Ascending aorta (tissue), 2 donors: ENCODE measurements at regions not wholly inside any gene's neighbourhood (a gene's known extent, or its start where the extent isn't known, plus 50 kb on each side); places are given as distances from the start of the nearest gene placed in this dataset.
"Not testable (repeated sequence)": the region's sequence is repeated elsewhere in the genome, so short reads cannot be mapped to it uniquely, and the experiment has no call there.

Experiments
- DNase-seq, 2 donors: peaks; one replicate each; pipeline ENCODE4 v3.0.0-alpha.2; 2019; ENCODE audit warnings: low spot score in 2 of 2
- H3K27ac ChIP-seq, 2 donors: fragments of 200-600 bp; sonication (generic); one replicate each; pipeline ENCODE4 v1.5.1; 2016 to 2017; ENCODE audit warnings: mild to moderate bottlenecking in 1 of 2
- H3K27me3 ChIP-seq: fragments of 200-600 bp; sonication (generic); one replicate; pipeline ENCODE4 v1.5.1; 2017
- H3K36me3 ChIP-seq, 2 donors: fragments of 200-600 bp; sonication (generic); one replicate each; pipeline ENCODE4 v1.5.1; 2016
- H3K4me1 ChIP-seq, 2 donors: fragments of 200-600 bp; sonication (generic); one replicate each; pipeline ENCODE4 v1.5.1; 2016 to 2017; ENCODE audit warnings: mild to moderate bottlenecking in 1 of 2
- H3K4me3 ChIP-seq, 2 donors: fragments of 200-600 bp; sonication (generic); one replicate each; pipeline ENCODE4 v1.5.1; 2016 to 2017; ENCODE audit warnings: mild to moderate bottlenecking in 1 of 2
- H3K9me3 ChIP-seq, 2 donors: fragments of 200-600 bp; sonication (generic); one replicate each; pipeline ENCODE4 v1.5.1; 2016
- intact Hi-C: fragments of 100-400 bp; cut with DNase I; formaldehyde crosslinking; loops from one replicate; pipeline ENCODE4 v1.15.1; 2023
- TF ChIP-seq, protein P1 (sequence below), 3 experiments: fragments of 200-600 bp in 2 of 3; fragments of 450-650 bp in 1 of 3; sonication (generic) in 2 of 3; IDR thresholded peaks; one replicate each; pipeline ENCODE4 v1.5.1; 2016 to 2019; ENCODE audit warnings: antibody characterized with exemption in 3 of 3, mild to moderate bottlenecking in 1 of 3, moderate library complexity in 1 of 3

DNA sequence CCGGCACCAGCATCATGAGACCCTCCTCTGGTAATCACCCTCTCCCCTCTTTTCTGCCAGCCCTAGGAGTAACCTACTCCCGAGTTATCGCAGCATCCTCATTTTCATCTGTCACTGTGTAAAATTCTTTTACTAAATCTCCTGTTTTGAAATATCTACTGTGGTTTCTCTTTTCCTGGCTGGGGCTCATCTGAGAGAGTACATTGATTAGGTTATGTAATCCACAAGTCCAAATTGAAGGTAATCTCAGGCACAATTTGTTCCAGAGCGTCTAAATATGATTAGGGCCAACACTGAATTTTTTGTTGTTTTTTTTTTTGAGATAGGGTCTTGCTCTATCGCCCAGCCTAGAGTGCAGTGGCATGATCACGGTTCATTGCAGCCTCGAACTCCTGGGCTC lies 142.4 kb downstream of the SMIM20 start:
- Histone ChIP-seq H3K27ac (no peak overlapping the region), H3K9me3 (no peaks in the 10 kb centered on the region), H3K4me1 (peaks cover 4 to 6% of the 10 kb centered on the region in 2 donors), H3K27me3 (no peaks in the 10 kb centered on the region), H3K4me3 (no peak overlapping the region), H3K36me3 (no peaks in the 10 kb centered on the region)
- intact Hi-C loops, result no loop called here
- TF ChIP-seq, protein P1, sequence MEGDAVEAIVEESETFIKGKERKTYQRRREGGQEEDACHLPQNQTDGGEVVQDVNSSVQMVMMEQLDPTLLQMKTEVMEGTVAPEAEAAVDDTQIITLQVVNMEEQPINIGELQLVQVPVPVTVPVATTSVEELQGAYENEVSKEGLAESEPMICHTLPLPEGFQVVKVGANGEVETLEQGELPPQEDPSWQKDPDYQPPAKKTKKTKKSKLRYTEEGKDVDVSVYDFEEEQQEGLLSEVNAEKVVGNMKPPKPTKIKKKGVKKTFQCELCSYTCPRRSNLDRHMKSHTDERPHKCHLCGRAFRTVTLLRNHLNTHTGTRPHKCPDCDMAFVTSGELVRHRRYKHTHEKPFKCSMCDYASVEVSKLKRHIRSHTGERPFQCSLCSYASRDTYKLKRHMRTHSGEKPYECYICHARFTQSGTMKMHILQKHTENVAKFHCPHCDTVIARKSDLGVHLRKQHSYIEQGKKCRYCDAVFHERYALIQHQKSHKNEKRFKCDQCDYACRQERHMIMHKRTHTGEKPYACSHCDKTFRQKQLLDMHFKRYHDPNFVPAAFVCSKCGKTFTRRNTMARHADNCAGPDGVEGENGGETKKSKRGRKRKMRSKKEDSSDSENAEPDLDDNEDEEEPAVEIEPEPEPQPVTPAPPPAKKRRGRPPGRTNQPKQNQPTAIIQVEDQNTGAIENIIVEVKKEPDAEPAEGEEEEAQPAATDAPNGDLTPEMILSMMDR (IDR thresholded peaks at IDR 0.05), result no peak
- no peak for DNase-seq

GRCh38 chr4:26057839-26058238 lies 143.8 kb downstream of the SMIM20 start:
- H3K4me1 ChIP-seq, intact Hi-C loops: not testable (repeated sequence)
- DNase-seq, result peak in 1 of 2 donors; percentile 18

DNA sequence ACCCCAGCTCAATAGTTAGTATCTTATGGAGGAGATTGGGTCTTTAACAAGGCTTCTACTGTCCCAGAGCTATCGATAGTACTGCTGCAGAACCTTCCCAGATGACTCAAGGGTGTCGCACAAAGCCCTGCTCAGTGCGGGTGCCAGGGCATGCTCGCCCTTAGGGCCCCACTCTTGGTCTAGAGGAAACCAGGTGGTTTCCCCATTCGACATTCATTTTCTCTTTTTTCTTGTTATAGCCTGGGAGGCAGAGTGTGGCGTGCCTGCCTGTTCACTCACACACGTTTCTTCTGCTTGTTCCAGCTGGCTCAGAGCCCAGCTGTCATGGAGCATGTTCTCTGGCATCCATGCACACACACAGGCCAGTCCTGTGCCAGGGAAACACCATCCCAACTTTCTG lies 144.5 kb downstream of the SMIM20 start:
- Histone ChIP-seq H3K4me1 (peaks cover 4 to 6% of the 10 kb centered on the region in 2 donors), H3K27me3 (no peaks in the 10 kb centered on the region), H3K9me3 (no peaks in the 10 kb centered on the region), H3K36me3 (no peaks in the 10 kb centered on the region), H3K4me3 (no peak overlapping the region), H3K27ac (no peak overlapping the region)
- DNase-seq, result peak in 1 of 2 donors; percentile 66
- intact Hi-C loops, result no loop called here
- TF ChIP-seq, protein P1 (IDR thresholded peaks at IDR 0.05), result no peak

More at GRCh38 chr4:26057839-26058238, 143.8 kb downstream of the SMIM20 start:
- H3K27ac ChIP-seq, H3K9me3 ChIP-seq, H3K36me3 ChIP-seq, H3K27me3 ChIP-seq, H3K4me3 ChIP-seq: not testable (repeated sequence)

DNA sequence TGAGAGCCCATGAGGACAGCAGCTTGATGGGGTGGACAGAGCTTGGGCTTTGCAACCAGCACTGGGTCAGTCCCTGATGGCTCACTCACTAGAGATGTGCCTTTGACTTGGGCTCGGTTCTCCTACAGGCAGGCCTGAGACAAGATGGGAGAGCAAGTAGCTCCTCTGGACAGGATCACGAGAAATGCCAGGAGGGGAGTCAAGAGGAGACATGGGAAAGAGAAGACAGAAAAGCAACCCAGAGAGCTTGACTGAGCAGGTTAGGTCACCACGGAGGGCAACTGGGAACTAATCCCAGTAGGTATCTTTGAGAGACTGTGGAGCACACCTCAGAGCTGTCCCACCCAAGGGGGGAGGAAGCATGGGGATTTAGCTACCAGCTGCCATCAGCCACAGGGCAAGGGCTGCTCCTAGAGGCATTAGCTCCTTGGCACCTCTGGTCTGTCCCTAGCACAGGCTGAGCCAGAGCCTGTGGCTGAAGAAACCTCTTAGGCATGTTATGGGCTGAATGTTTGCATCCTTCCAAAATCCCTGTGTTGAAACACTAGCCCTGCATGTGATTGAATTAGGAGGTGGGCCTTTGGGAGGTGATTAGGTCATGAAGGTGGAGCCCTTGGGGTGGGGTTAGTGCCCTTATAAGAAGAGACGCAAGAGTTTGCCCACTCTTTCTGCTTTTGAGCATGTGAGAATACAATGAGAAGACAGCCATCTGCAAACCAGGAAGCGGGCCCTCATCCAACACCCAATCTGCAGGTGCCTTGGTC lies 145.6 kb downstream of the SMIM20 start:
- no peak overlapping the region for H3K4me3 ChIP-seq
- H3K4me1 ChIP-seq, result peaks cover 4 to 6% of the 10 kb centered on the region in 2 donors
- intact Hi-C loops, result no loop called here
- no peak overlapping the region for H3K27ac ChIP-seq
- H3K36me3 ChIP-seq, result no peaks in the 10 kb centered on the region
- no peaks in the 10 kb centered on the region for H3K27me3 ChIP-seq
- DNase-seq, result peak in 1 of 2 donors; percentile 53
- TF ChIP-seq, protein P1 (IDR thresholded peaks at IDR 0.05), result no peak
- no peaks in the 10 kb centered on the region for H3K9me3 ChIP-seq

GRCh38 chr4:26060286-26060685 lies 146.3 kb downstream of the SMIM20 start:
- no peak overlapping the region for H3K27ac ChIP-seq
- intact Hi-C loops, result no loop called here
- peaks cover 4 to 6% of the 10 kb centered on the region in 2 donors for H3K4me1 ChIP-seq
- no peak overlapping the region for H3K4me3 ChIP-seq
- TF ChIP-seq, protein P1 (IDR thresholded peaks at IDR 0.05), result no peak
- H3K9me3 ChIP-seq, result no peaks in the 10 kb centered on the region
- H3K27me3 ChIP-seq, result no peaks in the 10 kb centered on the region
- no peaks in the 10 kb centered on the region for H3K36me3 ChIP-seq
- no peak for DNase-seq

GRCh38 chr4:26061248-26061986 lies 147.4 kb downstream of the SMIM20 start:
- TF ChIP-seq, protein P1 (IDR thresholded peaks at IDR 0.05), result peak in 1 of 3 experiments; percentile 10
- Histone ChIP-seq H3K4me1 (peaks cover 4 to 6% of the 10 kb centered on the region in 2 donors), H3K4me3 (no peak overlapping the region), H3K36me3 (no peaks in the 10 kb centered on the region), H3K9me3 (no peaks in the 10 kb centered on the region), H3K27ac (no peak overlapping the region), H3K27me3 (no peaks in the 10 kb centered on the region)
- no peak for DNase-seq
- intact Hi-C loops, result no loop called here
